ENCODE measurements at regions not wholly inside any gene's neighbourhood (a gene's known extent, or its start where the extent isn't known, plus 50 kb on each side); places are given as distances from the start of the nearest gene placed in this dataset.

DNA sequence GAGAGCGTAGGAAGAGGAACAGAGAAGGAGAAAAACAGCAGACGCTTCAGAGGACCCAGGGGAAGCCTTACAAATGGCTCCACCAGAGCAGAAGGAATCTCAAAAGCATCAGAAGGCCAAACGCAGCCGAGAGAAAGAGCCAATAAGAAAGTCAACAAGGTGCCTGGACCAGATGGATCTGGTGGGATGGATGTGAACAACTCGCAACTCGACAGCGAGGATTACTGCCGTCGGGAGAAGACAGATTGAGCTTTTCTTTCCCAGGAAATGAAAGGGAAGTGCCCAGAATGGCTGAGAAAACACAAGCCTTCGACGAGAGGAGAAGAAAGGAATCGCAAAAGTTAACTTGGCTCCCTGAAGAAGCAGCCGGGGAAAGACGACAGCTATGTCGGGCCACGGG is 132.8 kb upstream of the MGMT start:
- DNase-seq (ENCODE audit: low read depth in 2 of 2): no peak
- H3K4me3 ChIP-seq (replicated peaks in 1 of 2; ENCODE audit: low read depth in 2 of 2, low read length in 2 of 2): no peak overlapping the region
- TF ChIP-seq, protein P1, sequence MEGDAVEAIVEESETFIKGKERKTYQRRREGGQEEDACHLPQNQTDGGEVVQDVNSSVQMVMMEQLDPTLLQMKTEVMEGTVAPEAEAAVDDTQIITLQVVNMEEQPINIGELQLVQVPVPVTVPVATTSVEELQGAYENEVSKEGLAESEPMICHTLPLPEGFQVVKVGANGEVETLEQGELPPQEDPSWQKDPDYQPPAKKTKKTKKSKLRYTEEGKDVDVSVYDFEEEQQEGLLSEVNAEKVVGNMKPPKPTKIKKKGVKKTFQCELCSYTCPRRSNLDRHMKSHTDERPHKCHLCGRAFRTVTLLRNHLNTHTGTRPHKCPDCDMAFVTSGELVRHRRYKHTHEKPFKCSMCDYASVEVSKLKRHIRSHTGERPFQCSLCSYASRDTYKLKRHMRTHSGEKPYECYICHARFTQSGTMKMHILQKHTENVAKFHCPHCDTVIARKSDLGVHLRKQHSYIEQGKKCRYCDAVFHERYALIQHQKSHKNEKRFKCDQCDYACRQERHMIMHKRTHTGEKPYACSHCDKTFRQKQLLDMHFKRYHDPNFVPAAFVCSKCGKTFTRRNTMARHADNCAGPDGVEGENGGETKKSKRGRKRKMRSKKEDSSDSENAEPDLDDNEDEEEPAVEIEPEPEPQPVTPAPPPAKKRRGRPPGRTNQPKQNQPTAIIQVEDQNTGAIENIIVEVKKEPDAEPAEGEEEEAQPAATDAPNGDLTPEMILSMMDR (IDR thresholded peaks at IDR 0.05; ENCODE audit: low read depth, low read length): no peak

DNA sequence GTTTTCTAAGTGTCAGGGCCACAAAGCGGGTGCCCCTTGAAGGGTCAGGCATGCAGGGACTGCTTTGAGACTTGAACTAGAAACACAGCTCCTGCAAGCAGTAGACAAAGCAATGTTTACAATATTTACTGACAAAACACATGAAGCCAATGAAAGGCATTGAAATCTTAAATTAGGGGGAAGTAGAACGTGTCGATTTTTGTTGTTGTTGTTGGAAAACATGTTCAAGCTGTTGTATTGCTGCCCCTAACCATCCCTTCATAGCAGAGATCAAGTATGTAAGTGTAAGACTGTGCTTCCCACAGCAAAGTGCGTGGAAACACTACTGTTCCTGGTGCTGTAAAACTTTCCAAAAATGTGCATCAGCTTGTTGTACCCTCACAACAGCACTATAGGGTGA is 131.6 kb upstream of the MGMT start:
- no peak overlapping the region for H3K4me3 ChIP-seq (replicated peaks in 1 of 2; ENCODE audit: low read depth in 2 of 2, low read length in 2 of 2)
- DNase-seq (ENCODE audit: low read depth in 2 of 2): no peak
- TF ChIP-seq, protein P1 (IDR thresholded peaks at IDR 0.05; ENCODE audit: low read depth, low read length): no peak

DNA sequence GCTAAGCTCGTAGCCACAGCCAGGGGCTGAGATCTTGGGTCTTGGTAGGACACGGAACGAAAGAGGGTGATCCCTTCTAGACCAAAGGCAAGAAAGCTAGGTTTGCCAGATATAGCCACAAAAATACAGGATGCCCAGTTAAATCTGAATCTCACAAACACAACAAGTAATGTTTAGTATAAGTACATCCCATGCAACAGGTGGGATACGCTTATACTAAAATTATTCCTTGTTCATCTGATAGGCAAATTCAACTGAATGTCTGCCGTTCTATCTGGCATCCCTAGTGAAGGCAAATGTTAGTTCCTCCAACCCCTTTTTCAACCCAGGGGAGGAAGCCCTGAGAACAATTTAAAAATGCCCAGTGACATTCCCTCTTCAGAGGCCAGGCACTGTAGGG is 131.1 kb upstream of the MGMT start:
- TF ChIP-seq, protein P1 (IDR thresholded peaks at IDR 0.05; ENCODE audit: low read depth, low read length): no peak
- no peak overlapping the region for H3K4me3 ChIP-seq (replicated peaks in 1 of 2; ENCODE audit: low read depth in 2 of 2, low read length in 2 of 2)
- no peak for DNase-seq (ENCODE audit: low read depth in 2 of 2)

DNA sequence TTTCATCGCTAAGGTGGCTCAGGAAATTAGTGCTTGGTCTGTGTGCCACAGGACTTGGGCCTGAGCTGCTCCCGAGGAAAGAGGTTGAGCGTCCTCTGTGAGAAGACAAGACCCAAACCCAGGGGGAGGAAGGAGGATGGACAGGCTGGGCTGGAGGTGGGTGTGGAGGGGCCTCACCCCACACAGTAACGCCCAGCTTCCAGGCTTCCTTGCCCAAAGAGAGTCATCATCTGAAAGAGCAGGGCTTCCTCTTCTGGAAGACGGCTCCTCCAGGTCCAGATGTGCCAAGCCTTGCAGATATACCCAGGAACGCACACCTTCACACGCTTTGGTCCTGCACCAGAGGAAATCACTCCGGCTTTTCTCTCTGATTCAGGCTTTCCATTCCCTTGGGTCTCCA is 127.8 kb upstream of the MGMT start:
- H3K4me3 ChIP-seq (replicated peaks in 1 of 2; ENCODE audit: low read depth in 2 of 2, low read length in 2 of 2): no peak overlapping the region
- TF ChIP-seq, protein P1 (IDR thresholded peaks at IDR 0.05; ENCODE audit: low read depth, low read length): no peak
- no peak for DNase-seq (ENCODE audit: low read depth in 2 of 2)

DNA sequence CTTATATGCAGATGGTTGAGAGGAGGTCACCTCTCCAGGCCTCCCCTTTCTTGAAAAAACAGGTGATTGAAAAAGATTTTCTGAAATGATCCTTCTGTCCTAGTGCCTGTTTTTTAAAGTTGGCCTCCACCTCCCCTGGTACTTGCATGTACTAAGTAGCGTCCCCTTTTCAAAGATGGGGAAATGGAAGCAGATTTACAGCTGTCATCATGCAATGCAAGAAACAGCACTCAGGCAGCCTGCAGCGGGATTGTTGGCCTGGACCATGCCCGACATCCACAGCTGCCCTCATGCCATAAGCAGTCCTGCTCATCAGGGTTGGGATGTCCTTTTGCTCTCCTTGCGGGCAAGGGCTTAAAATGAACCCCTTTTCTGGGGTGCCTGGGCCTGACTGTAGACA is 127.2 kb upstream of the MGMT start:
- H3K4me3 ChIP-seq (replicated peaks in 1 of 2; ENCODE audit: low read depth in 2 of 2, low read length in 2 of 2): no peak overlapping the region
- TF ChIP-seq, protein P1 (IDR thresholded peaks at IDR 0.05; ENCODE audit: low read depth, low read length): no peak
- DNase-seq (ENCODE audit: low read depth in 2 of 2): no peak

GRCh38 chr10:129341087-129341486 is 126.0 kb upstream of the MGMT start:
- DNase-seq (ENCODE audit: low read depth in 2 of 2): no peak
- H3K4me3 ChIP-seq (replicated peaks in 1 of 2; ENCODE audit: low read depth in 2 of 2, low read length in 2 of 2): no peak overlapping the region
- TF ChIP-seq, protein P1 (IDR thresholded peaks at IDR 0.05; ENCODE audit: low read depth, low read length): no peak

DNA sequence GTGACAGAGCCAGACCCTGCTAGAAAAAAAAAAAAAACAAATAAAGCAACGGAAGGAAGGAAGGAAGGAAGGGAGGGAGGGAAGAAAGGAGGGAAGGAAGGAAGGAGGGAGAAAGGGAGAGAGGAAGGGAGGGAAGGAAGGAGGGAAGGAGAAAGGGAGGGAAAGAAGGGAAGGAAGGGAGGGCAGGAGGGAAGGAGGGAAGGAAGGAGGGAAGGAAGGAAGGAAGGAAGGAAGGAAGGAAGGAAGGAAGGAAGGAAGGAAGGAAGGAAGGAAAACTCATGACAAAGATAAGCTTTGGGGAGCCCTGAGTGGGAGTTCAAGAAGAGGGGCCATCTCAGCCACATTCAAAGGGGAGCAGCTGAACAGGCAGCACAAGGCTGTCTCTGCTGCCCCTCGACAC is 124.7 kb upstream of the MGMT start:
- DNase-seq (ENCODE audit: low read depth in 2 of 2): no peak

More for the DNA sequence above, 124.7 kb upstream of the MGMT start:
- no peak overlapping the region for H3K4me3 ChIP-seq (replicated peaks in 1 of 2; ENCODE audit: low read depth in 2 of 2, low read length in 2 of 2)
- TF ChIP-seq, protein P1 (IDR thresholded peaks at IDR 0.05; ENCODE audit: low read depth, low read length): no peak
